NB4 (cell line): ENCODE measurements at regions not wholly inside any gene's neighbourhood (a gene's known extent, or its start where the extent isn't known, plus 50 kb on each side); places are given as distances from the start of the nearest gene placed in this dataset.

Experiments
- DNase-seq: peaks from one replicate; pipeline ENCODE4 v3.0.0; 2010; ENCODE audit warnings: low read depth
- H3K4me3 ChIP-seq: one replicate; pipeline ENCODE4 v1.5.1; 2011; ENCODE audit warnings: mild to moderate bottlenecking, low read depth, low read length, moderate library complexity
- MYC ChIP-seq: IDR thresholded peaks from 2 replicates; pipeline ENCODE4 v1.6.1; 2011; ENCODE audit warnings: low read depth, low read length
- POLR2A ChIP-seq: IDR thresholded peaks from 2 replicates; pipeline ENCODE4 v1.6.1; 2011; ENCODE audit warnings: mild to moderate bottlenecking; ENCODE audit not compliant: insufficient read length; ENCODE audit errors: extremely low read depth
- TF ChIP-seq, protein P1 (sequence below): IDR thresholded peaks from one replicate; pipeline ENCODE4 v1.5.1; 2012; ENCODE audit warnings: low read depth, low read length
- TF ChIP-seq, protein P2 (sequence below): IDR thresholded peaks from 2 replicates; pipeline ENCODE4 v1.6.1; 2011; ENCODE audit warnings: low read depth, low read length

DNA sequence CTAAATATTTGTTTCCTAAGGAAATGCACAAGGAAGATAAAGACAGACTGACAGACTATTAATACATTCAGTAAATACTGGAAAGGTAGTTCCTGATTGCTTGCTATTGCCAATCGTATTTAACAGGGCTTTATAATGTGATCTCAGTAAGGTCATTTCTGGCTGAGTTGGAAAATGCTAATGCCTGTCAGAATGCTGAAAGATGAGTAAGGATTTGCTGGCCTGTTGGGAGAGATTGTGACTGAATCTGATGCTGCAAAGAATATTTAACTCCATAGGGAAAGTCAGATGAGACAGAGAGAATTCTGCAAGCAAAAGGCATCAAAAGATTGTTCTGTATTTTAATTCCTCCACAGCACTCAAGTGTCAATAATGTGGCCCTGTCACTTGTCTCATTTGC is 169.0 kb downstream of the BEND2 start:
- no peak for DNase-seq
- H3K4me3 ChIP-seq, result no peak overlapping the region
- TF ChIP-seq, protein P1, sequence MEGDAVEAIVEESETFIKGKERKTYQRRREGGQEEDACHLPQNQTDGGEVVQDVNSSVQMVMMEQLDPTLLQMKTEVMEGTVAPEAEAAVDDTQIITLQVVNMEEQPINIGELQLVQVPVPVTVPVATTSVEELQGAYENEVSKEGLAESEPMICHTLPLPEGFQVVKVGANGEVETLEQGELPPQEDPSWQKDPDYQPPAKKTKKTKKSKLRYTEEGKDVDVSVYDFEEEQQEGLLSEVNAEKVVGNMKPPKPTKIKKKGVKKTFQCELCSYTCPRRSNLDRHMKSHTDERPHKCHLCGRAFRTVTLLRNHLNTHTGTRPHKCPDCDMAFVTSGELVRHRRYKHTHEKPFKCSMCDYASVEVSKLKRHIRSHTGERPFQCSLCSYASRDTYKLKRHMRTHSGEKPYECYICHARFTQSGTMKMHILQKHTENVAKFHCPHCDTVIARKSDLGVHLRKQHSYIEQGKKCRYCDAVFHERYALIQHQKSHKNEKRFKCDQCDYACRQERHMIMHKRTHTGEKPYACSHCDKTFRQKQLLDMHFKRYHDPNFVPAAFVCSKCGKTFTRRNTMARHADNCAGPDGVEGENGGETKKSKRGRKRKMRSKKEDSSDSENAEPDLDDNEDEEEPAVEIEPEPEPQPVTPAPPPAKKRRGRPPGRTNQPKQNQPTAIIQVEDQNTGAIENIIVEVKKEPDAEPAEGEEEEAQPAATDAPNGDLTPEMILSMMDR, result no peak
- TF ChIP-seq, protein P2, sequence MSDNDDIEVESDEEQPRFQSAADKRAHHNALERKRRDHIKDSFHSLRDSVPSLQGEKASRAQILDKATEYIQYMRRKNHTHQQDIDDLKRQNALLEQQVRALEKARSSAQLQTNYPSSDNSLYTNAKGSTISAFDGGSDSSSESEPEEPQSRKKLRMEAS, result no peak
- no peak for TF ChIP-seq POLR2A
- no peak for TF ChIP-seq MYC

DNA sequence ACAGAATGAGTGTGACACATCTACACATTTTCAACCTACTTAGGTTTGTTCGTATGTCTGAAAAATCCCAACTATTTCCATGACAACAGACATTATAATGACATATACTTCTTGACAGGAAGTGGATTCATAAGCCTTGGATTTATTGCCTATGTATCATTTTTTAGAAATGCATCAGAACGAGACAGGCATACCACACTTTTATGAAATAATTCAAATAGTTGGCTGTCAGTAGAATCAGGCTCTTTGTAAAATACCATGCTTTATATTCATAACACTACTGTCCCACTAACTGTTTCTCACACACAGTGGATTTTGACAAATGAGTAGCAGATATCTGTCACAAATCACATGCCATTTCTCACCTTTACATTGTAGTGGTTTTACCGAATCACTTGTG is 173.2 kb downstream of the BEND2 start:
- H3K4me3 ChIP-seq, result no peak overlapping the region
- TF ChIP-seq, protein P1, result no peak
- DNase-seq, result no peak

DNA sequence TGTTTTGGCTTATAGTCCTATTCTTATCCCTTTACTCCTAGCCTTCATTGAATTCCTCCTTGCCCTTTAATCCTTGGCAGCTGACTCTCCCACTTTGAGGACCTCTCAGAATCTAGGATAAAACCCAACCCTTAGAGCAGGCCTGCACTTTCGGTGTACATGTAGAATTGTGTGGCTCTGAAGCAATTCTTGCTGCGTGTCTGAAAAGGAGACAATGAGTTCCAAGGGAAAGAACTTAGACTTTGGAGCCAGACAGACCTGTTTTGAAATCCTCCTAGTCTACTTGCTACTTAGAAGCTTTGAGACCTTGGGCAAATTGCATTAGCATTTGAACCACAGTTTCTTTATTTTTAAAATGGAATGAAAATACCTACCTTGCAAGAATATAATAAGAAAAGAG is 175.2 kb downstream of the BEND2 start:
- no peak overlapping the region for H3K4me3 ChIP-seq
- TF ChIP-seq, protein P1, result no peak
- TF ChIP-seq, protein P2, result no peak
- TF ChIP-seq POLR2A (no peak), MYC (no peak)
- no peak for DNase-seq

DNA sequence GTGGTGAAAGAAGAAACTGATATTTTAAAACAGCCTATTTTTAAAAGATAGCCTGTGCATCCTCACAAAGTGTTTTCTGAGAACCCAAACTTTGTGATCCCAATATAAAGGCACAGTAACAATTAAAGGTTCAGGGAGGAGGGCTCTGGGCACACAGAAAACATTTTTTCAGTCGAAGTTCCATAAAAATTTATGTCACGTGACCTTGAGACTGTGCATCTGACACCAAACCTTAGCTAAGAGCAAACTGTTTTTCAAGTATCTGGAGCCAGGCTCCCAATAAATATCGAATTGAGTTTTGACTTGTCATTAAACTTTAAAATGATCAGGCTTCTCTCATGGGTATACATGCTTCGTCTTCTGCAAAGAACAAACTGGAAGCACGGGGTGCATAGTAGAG is 177.9 kb downstream of the BEND2 start:
- no peak for DNase-seq
- H3K4me3 ChIP-seq, result no peak overlapping the region
- no peak for TF ChIP-seq POLR2A
- TF ChIP-seq, protein P1, result no peak
- TF ChIP-seq, protein P2, result no peak
- no peak for TF ChIP-seq MYC

DNA sequence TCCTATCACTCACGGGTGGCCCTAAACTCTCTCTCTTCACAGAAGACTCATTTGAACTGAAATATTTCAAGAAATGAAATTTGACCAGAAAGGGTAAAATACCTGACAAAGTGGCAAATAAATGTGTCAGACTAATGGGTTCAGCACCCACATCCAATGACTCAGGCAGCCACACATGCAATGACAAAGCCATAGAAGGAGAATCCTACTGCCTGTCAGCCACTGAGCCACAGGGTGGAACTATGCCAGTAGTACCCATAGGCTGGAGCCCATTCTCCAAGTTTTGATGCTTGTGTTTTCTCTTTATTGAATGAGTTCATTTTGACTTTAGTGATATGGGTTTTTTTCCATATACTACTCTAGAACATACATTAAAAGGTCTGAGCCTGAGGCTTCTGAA is 179.0 kb downstream of the BEND2 start:
- TF ChIP-seq POLR2A (no peak), MYC (no peak)
- TF ChIP-seq, protein P2, result no peak
- TF ChIP-seq, protein P1, result no peak

DNA sequence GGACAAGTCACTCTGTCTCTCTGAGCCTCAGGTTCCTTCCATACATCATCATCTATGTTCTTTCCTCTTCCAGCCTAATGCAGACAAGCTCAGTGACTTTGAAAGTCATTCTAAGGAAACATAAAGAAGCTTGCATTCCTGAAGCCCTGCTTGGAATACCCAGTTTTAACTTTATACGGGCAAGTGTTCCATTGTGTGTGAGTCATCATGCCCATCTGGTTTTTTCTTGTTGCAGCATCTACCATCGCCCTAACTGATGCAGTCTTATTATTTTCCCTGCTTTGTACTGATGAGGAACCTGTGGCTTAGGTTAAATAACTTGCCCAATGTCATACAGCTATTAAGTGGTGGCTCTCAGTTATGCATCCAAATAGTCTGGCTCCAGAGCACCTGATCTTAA is 177.9 kb upstream of the RAI2 start:
- TF ChIP-seq, protein P2, result no peak
- TF ChIP-seq POLR2A (no peak), MYC (no peak)
- TF ChIP-seq, protein P1, result no peak
- no peak overlapping the region for H3K4me3 ChIP-seq
- DNase-seq, result no peak

More for the DNA sequence above, 179.0 kb downstream of the BEND2 start:
- DNase-seq, result no peak
- no peak overlapping the region for H3K4me3 ChIP-seq
